Ascending aorta (tissue), 2 donors: ENCODE measurements at regions not wholly inside any gene's neighbourhood (a gene's known extent, or its start where the extent isn't known, plus 50 kb on each side); places are given as distances from the start of the nearest gene placed in this dataset.
A peak's percentile ranks its signal among the peaks of the same experiment; 100 is the strongest.

Experiments used
- DNase-seq, 2 donors: peaks; one replicate each; pipeline ENCODE4 v3.0.0-alpha.2; 2019; ENCODE audit warnings: low spot score in 2 of 2
- H3K27ac ChIP-seq, 2 donors: fragments of 200-600 bp; sonication (generic); one replicate each; pipeline ENCODE4 v1.5.1; 2016 to 2017; ENCODE audit warnings: mild to moderate bottlenecking in 1 of 2
- H3K27me3 ChIP-seq: fragments of 200-600 bp; sonication (generic); one replicate; pipeline ENCODE4 v1.5.1; 2017
- H3K36me3 ChIP-seq, 2 donors: fragments of 200-600 bp; sonication (generic); one replicate each; pipeline ENCODE4 v1.5.1; 2016
- H3K4me1 ChIP-seq, 2 donors: fragments of 200-600 bp; sonication (generic); one replicate each; pipeline ENCODE4 v1.5.1; 2016 to 2017; ENCODE audit warnings: mild to moderate bottlenecking in 1 of 2
- H3K4me3 ChIP-seq, 2 donors: fragments of 200-600 bp; sonication (generic); one replicate each; pipeline ENCODE4 v1.5.1; 2016 to 2017; ENCODE audit warnings: mild to moderate bottlenecking in 1 of 2
- H3K9me3 ChIP-seq, 2 donors: fragments of 200-600 bp; sonication (generic); one replicate each; pipeline ENCODE4 v1.5.1; 2016
- CTCF ChIP-seq, 3 experiments: fragments of 200-600 bp in 2 of 3; fragments of 450-650 bp in 1 of 3; sonication (generic) in 2 of 3; IDR thresholded peaks; one replicate each; pipeline ENCODE4 v1.5.1; 2016 to 2019; ENCODE audit warnings: antibody characterized with exemption in 3 of 3, mild to moderate bottlenecking in 1 of 3, moderate library complexity in 1 of 3
- intact Hi-C: fragments of 100-400 bp; cut with DNase I; formaldehyde crosslinking; loops from one replicate; pipeline ENCODE4 v1.15.1; 2023

DNA sequence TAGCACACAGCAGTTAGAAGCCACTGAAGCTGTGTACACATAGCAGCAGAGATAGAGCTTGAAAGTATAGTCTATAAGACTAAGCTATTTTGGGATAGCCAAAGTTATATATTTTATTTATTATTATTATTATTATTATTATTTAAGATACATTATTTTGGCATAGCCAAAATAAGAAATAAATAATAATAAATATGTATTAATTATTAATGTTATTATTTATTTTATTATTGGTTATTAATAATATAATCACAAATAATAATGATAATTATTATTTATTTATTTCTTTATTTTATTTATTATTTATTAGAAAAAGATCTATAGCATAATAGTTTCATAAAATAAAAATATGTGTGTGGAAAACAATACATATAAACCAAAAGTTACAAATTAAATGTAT is 107.2 kb upstream of the FOXK1 start:
- H3K27me3 ChIP-seq = no peaks in the 10 kb centered on the region
- no peak for TF ChIP-seq CTCF (IDR thresholded peaks at IDR 0.05)
- no peak overlapping the region for H3K4me3 ChIP-seq
- H3K9me3 ChIP-seq = no peaks in the 10 kb centered on the region
- no peaks in the 10 kb centered on the region for H3K4me1 ChIP-seq
- no peak overlapping the region for H3K27ac ChIP-seq
- no peak for DNase-seq
- no peaks in the 10 kb centered on the region for H3K36me3 ChIP-seq
- intact Hi-C loops = no loop called here

- Histone ChIP-seq H3K27me3 (no peaks in the 10 kb centered on the region), H3K27ac (no peak overlapping the region), H3K4me1 (no peaks in the 10 kb centered on the region), H3K36me3 (no peaks in the 10 kb centered on the region), H3K4me3 (no peak overlapping the region), H3K9me3 (no peaks in the 10 kb centered on the region)
- intact Hi-C loops = no loop called here
- no peak for DNase-seq
- TF ChIP-seq CTCF (IDR thresholded peaks at IDR 0.05) = no peak
Observed at GRCh38 chr7:4575254-4575653, 106.8 kb upstream of the FOXK1 start.

DNA sequence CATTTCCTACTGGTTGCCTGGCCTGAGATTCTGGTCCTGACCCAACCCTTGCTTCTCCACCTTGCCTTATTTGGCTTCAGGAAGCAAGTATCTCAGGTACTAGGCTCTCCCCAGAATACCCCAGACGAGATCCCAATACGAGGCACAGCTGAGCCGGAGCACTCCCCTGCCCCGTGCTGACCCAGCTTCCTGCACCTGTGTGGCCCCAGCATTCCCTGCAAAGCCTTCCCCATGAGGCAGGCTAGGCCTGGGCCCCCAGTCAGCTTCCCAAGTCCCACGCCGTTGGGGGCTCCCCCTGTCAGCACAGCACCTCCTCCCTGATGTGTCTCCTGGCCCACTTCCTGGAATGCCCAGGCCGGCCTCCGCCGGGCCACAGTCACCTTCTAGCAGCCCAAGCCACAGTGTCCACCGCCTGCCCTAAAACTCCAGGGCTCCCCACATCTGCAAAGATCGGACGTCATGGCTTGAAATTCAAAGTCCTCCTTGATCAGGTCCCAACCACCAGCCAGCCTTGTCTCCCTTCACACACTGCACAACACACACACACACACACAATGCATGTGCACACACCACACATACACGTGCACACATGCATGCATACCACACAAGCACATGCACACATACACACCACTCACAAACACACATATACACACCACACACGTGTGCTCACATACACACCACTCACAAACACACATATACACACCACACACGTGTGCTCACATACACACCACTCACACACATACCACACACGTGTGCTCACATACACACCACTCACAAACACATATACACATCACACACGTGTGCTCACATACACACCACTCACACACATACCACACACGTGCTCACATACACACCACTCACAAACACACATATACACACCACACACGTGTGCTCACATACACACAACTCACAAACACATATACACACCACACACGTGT is 78.9 kb upstream of the FOXK1 start:
- no peak overlapping the region for H3K27ac ChIP-seq
- no peaks in the 10 kb centered on the region for H3K36me3 ChIP-seq
- no peaks in the 10 kb centered on the region for H3K4me1 ChIP-seq
- no peaks in the 10 kb centered on the region for H3K9me3 ChIP-seq
- peak in 1 of 2 donors; percentile 45 for DNase-seq
- intact Hi-C loops = no loop called here
- H3K4me3 ChIP-seq = no peak overlapping the region
- no peak for TF ChIP-seq CTCF (IDR thresholded peaks at IDR 0.05)
- no peaks in the 10 kb centered on the region for H3K27me3 ChIP-seq

- H3K9me3 ChIP-seq = no peaks in the 10 kb centered on the region
- intact Hi-C loops = no loop called here
Observed at GRCh38 chr7:4603843-4604231, 78.3 kb upstream of the FOXK1 start.

GRCh38 chr7:4604456-4604940 is 77.6 kb upstream of the FOXK1 start:
- no peaks in the 10 kb centered on the region for H3K4me1 ChIP-seq

More at GRCh38 chr7:4603843-4604231, 78.3 kb upstream of the FOXK1 start:
- H3K4me3 ChIP-seq = no peak overlapping the region
- no peak overlapping the region for H3K27ac ChIP-seq
- H3K4me1 ChIP-seq = no peaks in the 10 kb centered on the region
- H3K27me3 ChIP-seq = no peaks in the 10 kb centered on the region
- no peaks in the 10 kb centered on the region for H3K36me3 ChIP-seq
- peak in 1 of 2 donors; percentile 5 for DNase-seq
- no peak for TF ChIP-seq CTCF (IDR thresholded peaks at IDR 0.05)

More at GRCh38 chr7:4604456-4604940, 77.6 kb upstream of the FOXK1 start:
- peak in 1 of 2 donors; percentile 21 for DNase-seq
- Histone ChIP-seq H3K27ac (no peak overlapping the region), H3K4me3 (no peak overlapping the region), H3K36me3 (no peaks in the 10 kb centered on the region), H3K9me3 (no peaks in the 10 kb centered on the region), H3K27me3 (no peaks in the 10 kb centered on the region)
- intact Hi-C loops = no loop called here
- no peak for TF ChIP-seq CTCF (IDR thresholded peaks at IDR 0.05)
